GM10266 (cell line): ENCODE measurements at regions not wholly inside any gene's neighbourhood (a gene's known extent, or its start where the extent isn't known, plus 50 kb on each side); places are given as distances from the start of the nearest gene placed in this dataset.

ENCODE experiments used
- DNase-seq: peaks from one replicate; pipeline ENCODE4 v3.0.0; 2012; ENCODE audit errors: extremely low spot score
- CTCF ChIP-seq: IDR thresholded peaks from 2 replicates; pipeline ENCODE4 v1.5.1; 2012; ENCODE audit warnings: mild to moderate bottlenecking, low read depth; ENCODE audit not compliant: control insufficient read depth, insufficient read depth; ENCODE audit errors: missing control alignments

- DNase-seq: no peak
- no peak for TF ChIP-seq CTCF
Measured at GRCh38 chr7:67725423-67725822, 728.8 kb downstream of the TYW1 start.

GRCh38 chr7:67729771-67730170 is 733.1 kb downstream of the TYW1 start:
- no peak for TF ChIP-seq CTCF
- DNase-seq: no peak

- DNase-seq: no peak
- no peak for TF ChIP-seq CTCF
Measured at GRCh38 chr7:67731704-67732103, 735.1 kb downstream of the TYW1 start.

GRCh38 chr7:67732898-67733297 is 736.3 kb downstream of the TYW1 start:
- no peak for TF ChIP-seq CTCF
- no peak for DNase-seq

GRCh38 chr7:67738145-67738544 is 741.5 kb downstream of the TYW1 start:
- no peak for DNase-seq
- no peak for TF ChIP-seq CTCF

GRCh38 chr7:67738958-67739357 is 742.3 kb downstream of the TYW1 start:
- TF ChIP-seq CTCF: no peak
- no peak for DNase-seq

- TF ChIP-seq CTCF: no peak
- DNase-seq: no peak
Measured at GRCh38 chr7:67743501-67743900, 746.9 kb downstream of the TYW1 start.

GRCh38 chr7:67752227-67752626 is 755.6 kb downstream of the TYW1 start:
- TF ChIP-seq CTCF: no peak
- DNase-seq: no peak
